Gastrocnemius medialis (tissue), 4 donors: ENCODE measurements at regions not wholly inside any gene's neighbourhood (a gene's known extent, or its start where the extent isn't known, plus 50 kb on each side); places are given as distances from the start of the nearest gene placed in this dataset.

Experiments used
- CTCF ChIP-seq, 5 experiments: fragments of 450-650 bp in 3 of 5; fragments of 200-600 bp in 2 of 5; sonication (generic) in 2 of 5; IDR thresholded peaks in 4 of 5; conservative IDR thresholded peaks in 1 of 5; 1 replicate in 4 of 5; 2 replicates in 1 of 5; pipeline ENCODE4 v1.5.1; 2016 to 2019; ENCODE audit warnings: antibody characterized with exemption in 5 of 5, mild to moderate bottlenecking in 3 of 5, moderate library complexity in 3 of 5
- POLR2A ChIP-seq, 2 donors: fragments of 450-650 bp; IDR thresholded peaks; one replicate each; pipeline ENCODE4 v1.6.1; 2017; ENCODE audit warnings: antibody characterized with exemption in 2 of 2, mild to moderate bottlenecking in 2 of 2, moderate library complexity in 2 of 2

GRCh38 chr12:33786532-33786931 is 235.8 kb upstream of the ALG10 start:
- TF ChIP-seq CTCF (IDR thresholded peaks at IDR 0.05 in 4 of 5, conservative IDR thresholded peaks at IDR 0.05 in 1 of 5) (no peak), POLR2A (IDR thresholded peaks at IDR 0.05) (no peak)
